Tibial artery (tissue), 4 donors: ENCODE measurements at regions not wholly inside any gene's neighbourhood (a gene's known extent, or its start where the extent isn't known, plus 50 kb on each side); places are given as distances from the start of the nearest gene placed in this dataset.

Source experiments
- DNase-seq, 2 donors: peaks; one replicate each; pipeline ENCODE4 v3.0.0-alpha.2; 2019
- H3K27ac ChIP-seq, 2 donors: fragments of 200-600 bp; sonication (generic) in 1 of 2; 1 replicate in 1 of 2; 2 replicates in 1 of 2; pipeline ENCODE4 v1.5.1; 2018 to 2019; ENCODE audit warnings: mild to moderate bottlenecking in 1 of 2
- H3K27me3 ChIP-seq, 2 donors: fragments of 200-600 bp; sonication (generic) in 1 of 2; one replicate each; pipeline versions ENCODE4 v1.5.1 to v1.6.0; 2016 to 2019
- H3K36me3 ChIP-seq, 3 donors: fragments of 200-600 bp; sonication (generic) in 2 of 3; one replicate each; pipeline ENCODE4 v1.5.1; 2016 to 2019; ENCODE audit warnings: mild to moderate bottlenecking in 2 of 3
- H3K4me1 ChIP-seq, 4 donors: fragments of 200-600 bp; sonication (generic) in 2 of 4; 1 replicate in 3 of 4; 2 replicates in 1 of 4; pipeline ENCODE4 v1.5.1; 2016 to 2019
- H3K4me3 ChIP-seq, 2 donors: fragments of 200-600 bp; sonication (generic) in 1 of 2; 1 replicate in 1 of 2; 2 replicates in 1 of 2; pipeline ENCODE4 v1.5.1; 2018 to 2019; ENCODE audit warnings: mild to moderate bottlenecking in 2 of 2
- H3K9me3 ChIP-seq, 3 donors: fragments of 200-600 bp; sonication (generic) in 1 of 3; one replicate each; pipeline ENCODE4 v1.5.1; 2016 to 2019
- intact Hi-C: fragments of 100-400 bp; cut with DNase I; formaldehyde crosslinking; loops from one replicate; pipeline ENCODE4 v1.15.0; 2023; ENCODE audit warnings: low total_unique reads
- TF ChIP-seq, protein P1 (sequence below), 2 experiments: fragments of 200-600 bp in 1 of 2; fragments of 450-650 bp in 1 of 2; IDR thresholded peaks; one replicate each; pipeline ENCODE4 v1.5.1; 2017 to 2019; ENCODE audit warnings: antibody characterized with exemption in 2 of 2, mild to moderate bottlenecking in 1 of 2, moderate library complexity in 1 of 2

DNA sequence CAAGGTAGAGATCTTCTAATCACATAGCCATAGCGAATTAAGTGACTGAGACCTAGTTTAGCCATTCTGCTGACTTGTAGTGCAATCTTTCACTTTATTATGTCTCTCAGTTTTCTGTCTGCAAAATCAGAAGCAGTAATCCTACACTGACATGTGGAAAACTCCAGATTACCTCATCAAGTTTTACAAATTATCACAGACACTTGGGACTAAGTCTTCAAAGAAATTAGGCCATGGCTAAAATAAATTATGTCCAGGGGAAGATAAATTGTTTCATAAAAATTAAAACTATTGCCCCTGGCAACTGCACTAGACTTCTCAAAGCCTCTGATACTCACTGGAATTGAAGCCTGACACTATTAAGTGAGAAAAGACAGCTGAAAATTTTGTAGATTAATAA is 129.9 kb upstream of the RGMB start:
- TF ChIP-seq, protein P1, sequence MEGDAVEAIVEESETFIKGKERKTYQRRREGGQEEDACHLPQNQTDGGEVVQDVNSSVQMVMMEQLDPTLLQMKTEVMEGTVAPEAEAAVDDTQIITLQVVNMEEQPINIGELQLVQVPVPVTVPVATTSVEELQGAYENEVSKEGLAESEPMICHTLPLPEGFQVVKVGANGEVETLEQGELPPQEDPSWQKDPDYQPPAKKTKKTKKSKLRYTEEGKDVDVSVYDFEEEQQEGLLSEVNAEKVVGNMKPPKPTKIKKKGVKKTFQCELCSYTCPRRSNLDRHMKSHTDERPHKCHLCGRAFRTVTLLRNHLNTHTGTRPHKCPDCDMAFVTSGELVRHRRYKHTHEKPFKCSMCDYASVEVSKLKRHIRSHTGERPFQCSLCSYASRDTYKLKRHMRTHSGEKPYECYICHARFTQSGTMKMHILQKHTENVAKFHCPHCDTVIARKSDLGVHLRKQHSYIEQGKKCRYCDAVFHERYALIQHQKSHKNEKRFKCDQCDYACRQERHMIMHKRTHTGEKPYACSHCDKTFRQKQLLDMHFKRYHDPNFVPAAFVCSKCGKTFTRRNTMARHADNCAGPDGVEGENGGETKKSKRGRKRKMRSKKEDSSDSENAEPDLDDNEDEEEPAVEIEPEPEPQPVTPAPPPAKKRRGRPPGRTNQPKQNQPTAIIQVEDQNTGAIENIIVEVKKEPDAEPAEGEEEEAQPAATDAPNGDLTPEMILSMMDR (IDR thresholded peaks at IDR 0.05) = no peak

DNA sequence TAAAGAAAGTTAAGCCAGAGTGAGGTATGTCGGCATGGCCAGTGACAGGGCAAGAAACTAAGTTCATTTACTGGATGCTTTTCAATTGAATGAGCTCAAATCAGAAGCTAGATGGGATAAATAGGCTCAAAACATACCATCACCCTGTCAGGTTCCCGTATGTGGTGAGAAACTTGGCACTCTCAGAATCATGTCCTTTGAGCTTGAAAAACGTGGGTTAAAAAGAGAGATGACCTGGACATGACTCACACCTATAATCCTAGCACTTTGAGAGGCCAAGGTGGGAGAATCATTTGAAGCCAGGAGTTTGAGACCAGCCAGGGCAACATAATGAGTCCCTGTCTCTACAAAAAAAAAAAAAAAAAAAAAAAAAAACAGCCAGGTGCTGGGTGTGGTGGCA is 121.7 kb upstream of the RGMB start:
- no peak overlapping the region for H3K27ac ChIP-seq
- intact Hi-C loops = no loop called here

More for the DNA sequence above, 129.9 kb upstream of the RGMB start:
- intact Hi-C loops = no loop called here
- DNase-seq = no peak
- no peaks in the 10 kb centered on the region for H3K36me3 ChIP-seq
- no peak overlapping the region for H3K27ac ChIP-seq
- H3K27me3 ChIP-seq = no peaks in the 10 kb centered on the region
- no peak overlapping the region for H3K4me3 ChIP-seq
- no peaks in the 10 kb centered on the region for H3K9me3 ChIP-seq
- no peaks in the 10 kb centered on the region for H3K4me1 ChIP-seq

DNA sequence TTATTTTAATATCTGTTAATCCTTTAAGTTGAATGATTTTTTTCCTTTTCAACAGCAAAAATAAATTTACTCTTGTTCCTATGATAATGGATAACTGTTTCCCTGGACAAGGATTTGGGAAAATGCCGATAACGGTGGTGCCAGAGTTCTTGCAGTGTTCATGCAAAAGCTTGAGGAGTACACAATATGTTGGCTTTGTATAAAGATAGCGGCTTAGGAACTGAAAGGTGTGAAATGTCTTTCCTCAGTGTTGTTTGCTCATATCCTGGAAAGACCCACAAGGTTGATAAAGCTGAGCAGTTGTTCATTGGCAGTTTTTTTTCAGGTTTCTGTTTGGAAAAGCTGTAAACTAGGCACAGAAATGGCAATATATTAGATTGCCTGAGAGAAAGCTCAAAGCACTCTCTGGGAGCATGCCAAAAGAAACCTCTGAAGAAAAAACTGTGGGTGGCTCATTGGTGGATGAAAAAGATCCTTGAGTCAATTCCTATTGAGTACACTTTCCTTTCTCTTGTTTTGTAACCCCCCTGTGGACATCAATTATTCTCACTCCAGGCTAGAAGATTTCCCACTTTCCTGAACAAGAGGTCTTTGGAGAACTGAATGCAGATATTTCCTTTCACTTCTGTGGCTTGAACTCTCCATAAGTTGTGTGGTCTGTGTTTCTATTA is 117.2 kb upstream of the RGMB start:
- no peaks in the 10 kb centered on the region for H3K27me3 ChIP-seq
- H3K9me3 ChIP-seq = no peaks in the 10 kb centered on the region
- no peak for DNase-seq
- H3K36me3 ChIP-seq = no peaks in the 10 kb centered on the region
- H3K4me1 ChIP-seq = no peaks in the 10 kb centered on the region
- intact Hi-C loops = no loop called here
- TF ChIP-seq, protein P1 (IDR thresholded peaks at IDR 0.05) = no peak
- no peak overlapping the region for H3K4me3 ChIP-seq
- no peak overlapping the region for H3K27ac ChIP-seq

More for the DNA sequence above, 121.7 kb upstream of the RGMB start:
- no peaks in the 10 kb centered on the region for H3K36me3 ChIP-seq
- no peak overlapping the region for H3K4me3 ChIP-seq
- no peak for DNase-seq
- H3K9me3 ChIP-seq = no peaks in the 10 kb centered on the region
- H3K27me3 ChIP-seq = no peaks in the 10 kb centered on the region
- no peaks in the 10 kb centered on the region for H3K4me1 ChIP-seq
- TF ChIP-seq, protein P1 (IDR thresholded peaks at IDR 0.05) = no peak

DNA sequence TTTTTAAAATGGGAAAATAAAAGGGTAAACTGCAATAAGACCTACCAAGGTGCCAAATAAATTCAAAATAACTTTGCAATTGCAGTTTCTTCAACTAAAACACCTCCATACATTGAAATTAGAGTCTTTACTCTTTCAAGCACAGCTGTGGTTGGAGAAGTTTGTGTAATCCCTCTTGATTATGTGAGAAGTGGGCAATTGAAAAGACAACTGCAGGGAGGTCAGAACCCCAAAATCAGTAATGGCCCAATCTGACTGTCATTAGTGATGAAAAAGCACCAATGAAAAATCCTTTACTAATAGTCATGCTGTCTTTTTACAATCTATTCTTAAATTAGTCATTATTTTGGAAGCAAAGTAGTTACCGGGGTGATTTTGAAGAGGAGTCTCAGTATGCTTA is 116.7 kb upstream of the RGMB start:
- TF ChIP-seq, protein P1 (IDR thresholded peaks at IDR 0.05) = no peak
- Histone ChIP-seq H3K36me3 (no peaks in the 10 kb centered on the region), H3K27me3 (no peaks in the 10 kb centered on the region), H3K4me3 (no peak overlapping the region), H3K9me3 (no peaks in the 10 kb centered on the region), H3K4me1 (no peaks in the 10 kb centered on the region), H3K27ac (no peak overlapping the region)
- intact Hi-C loops = no loop called here
- DNase-seq = no peak

DNA sequence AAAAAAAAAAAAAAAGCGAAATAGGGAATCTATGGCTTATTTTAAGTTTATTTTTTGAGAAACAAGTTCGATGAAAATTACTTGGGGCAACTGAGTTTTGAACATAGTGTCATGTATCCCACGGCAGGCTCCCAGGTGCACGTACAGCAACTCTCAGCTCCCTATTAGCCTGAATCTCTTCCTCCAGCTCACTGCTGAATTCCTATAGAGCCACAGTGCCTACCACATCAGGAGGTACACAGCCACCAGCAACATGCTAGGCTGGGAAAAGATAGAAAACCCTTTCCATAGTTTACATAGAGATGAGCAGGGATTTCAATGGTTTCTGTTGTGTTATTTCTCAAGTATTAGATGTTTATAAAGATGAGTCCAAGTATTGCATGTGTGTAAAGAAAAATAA is 115.9 kb upstream of the RGMB start:
- Histone ChIP-seq H3K4me3 (no peak overlapping the region), H3K4me1 (no peaks in the 10 kb centered on the region), H3K36me3 (no peaks in the 10 kb centered on the region), H3K27ac (no peak overlapping the region), H3K9me3 (no peaks in the 10 kb centered on the region), H3K27me3 (no peaks in the 10 kb centered on the region)
- no peak for DNase-seq
- intact Hi-C loops = no loop called here
- TF ChIP-seq, protein P1 (IDR thresholded peaks at IDR 0.05) = no peak

DNA sequence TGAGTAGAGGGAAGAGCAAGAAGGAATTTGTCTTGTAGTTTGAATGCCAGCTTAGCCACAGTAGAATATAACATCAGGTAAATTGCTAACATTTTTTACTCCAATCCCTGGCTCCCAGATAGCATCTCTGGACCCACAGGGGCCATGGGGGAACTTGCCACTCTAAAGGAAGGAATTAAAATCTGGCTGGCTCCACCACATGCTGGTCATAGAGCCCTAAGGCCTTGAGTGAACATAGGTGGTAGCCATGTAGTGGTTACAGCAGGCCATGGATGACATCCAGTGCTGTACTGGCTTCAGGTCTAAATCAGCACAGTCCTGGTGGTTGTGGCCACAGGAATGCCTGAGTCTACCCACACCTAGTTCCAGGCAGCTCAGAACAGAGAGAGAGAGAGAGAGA is 109.9 kb upstream of the RGMB start:
- intact Hi-C loops = no loop called here
- no peaks in the 10 kb centered on the region for H3K27me3 ChIP-seq
- no peaks in the 10 kb centered on the region for H3K4me1 ChIP-seq

More for the DNA sequence above, 109.9 kb upstream of the RGMB start:
- TF ChIP-seq, protein P1 (IDR thresholded peaks at IDR 0.05) = no peak
- Histone ChIP-seq H3K9me3 (no peaks in the 10 kb centered on the region), H3K36me3 (no peaks in the 10 kb centered on the region), H3K4me3 (no peak overlapping the region), H3K27ac (no peak overlapping the region)
- DNase-seq = no peak
